Gastrocnemius medialis (tissue), 4 donors: ENCODE measurements at regions not wholly inside any gene's neighbourhood (a gene's known extent, or its start where the extent isn't known, plus 50 kb on each side); places are given as distances from the start of the nearest gene placed in this dataset.

ENCODE experiments used
- CTCF ChIP-seq, 5 experiments: fragments of 450-650 bp in 3 of 5; fragments of 200-600 bp in 2 of 5; sonication (generic) in 2 of 5; IDR thresholded peaks in 4 of 5; conservative IDR thresholded peaks in 1 of 5; 1 replicate in 4 of 5; 2 replicates in 1 of 5; pipeline ENCODE4 v1.5.1; 2016 to 2019; ENCODE audit warnings: antibody characterized with exemption in 5 of 5, mild to moderate bottlenecking in 3 of 5, moderate library complexity in 3 of 5
- POLR2A ChIP-seq, 2 donors: fragments of 450-650 bp; IDR thresholded peaks; one replicate each; pipeline ENCODE4 v1.6.1; 2017; ENCODE audit warnings: antibody characterized with exemption in 2 of 2, mild to moderate bottlenecking in 2 of 2, moderate library complexity in 2 of 2

- no peak for TF ChIP-seq CTCF (IDR thresholded peaks at IDR 0.05 in 4 of 5, conservative IDR thresholded peaks at IDR 0.05 in 1 of 5)
- no peak for TF ChIP-seq POLR2A (IDR thresholded peaks at IDR 0.05)
These were observed 74.9 kb upstream of the APCDD1 start for GRCh38 chr18:10379522-10379921.
